Sigmoid colon (tissue), 6 donors: ENCODE measurements at regions not wholly inside any gene's neighbourhood (a gene's known extent, or its start where the extent isn't known, plus 50 kb on each side); places are given as distances from the start of the nearest gene placed in this dataset.

Experiments
- DNase-seq: peaks from one replicate; pipeline ENCODE4 v3.0.0-alpha.2; 2019
- H3K27ac ChIP-seq, 4 donors: fragments of 200-600 bp; sonication (generic); one replicate each; pipeline ENCODE4 v1.5.1; 2016 to 2019; ENCODE audit warnings: mild to moderate bottlenecking in 1 of 4
- H3K27me3 ChIP-seq, 3 donors: fragments of 200-600 bp; sonication (generic); one replicate each; pipeline ENCODE4 v1.5.1; 2019; ENCODE audit warnings: mild to moderate bottlenecking in 1 of 3
- H3K36me3 ChIP-seq, 4 donors: fragments of 200-600 bp; sonication (generic); one replicate each; pipeline ENCODE4 v1.5.1; 2016 to 2019
- H3K4me1 ChIP-seq, 4 donors: fragments of 200-600 bp; sonication (generic); one replicate each; pipeline ENCODE4 v1.5.1; 2017 to 2019
- H3K4me3 ChIP-seq, 4 donors: fragments of 200-600 bp; sonication (generic); one replicate each; pipeline ENCODE4 v1.5.1; 2017 to 2019; ENCODE audit warnings: mild to moderate bottlenecking in 2 of 4, moderate library complexity in 1 of 4
- H3K9me3 ChIP-seq, 4 donors: fragments of 200-600 bp in 3 of 4; sonication (generic) in 3 of 4; one replicate each; pipeline versions ENCODE4 v1.5.1 to v1.6.1; 2013 to 2019
- EP300 ChIP-seq, 4 donors: sonication (generic); formaldehyde crosslinking; IDR thresholded peaks; one replicate each; pipeline ENCODE4 v1.6.1; 2017; ENCODE audit warnings: antibody characterized with exemption in 4 of 4
- POLR2A ChIP-seq, 2 donors: fragments of 450-650 bp; IDR thresholded peaks; one replicate each; pipeline ENCODE4 v1.6.1; 2016; ENCODE audit warnings: antibody characterized with exemption in 2 of 2, mild to moderate bottlenecking in 2 of 2, moderate library complexity in 2 of 2
- POLR2AphosphoS5 ChIP-seq, 4 donors: sonication (generic); formaldehyde crosslinking; IDR thresholded peaks; one replicate each; pipeline ENCODE4 v1.6.1; 2017; ENCODE audit warnings: antibody characterized with exemption in 4 of 4
- WGBS, 2 donors: extraction: QIAGEN DNeasy Blood & Tissue Kit; methylation state at CpG; one replicate each; pipeline ENCODE4 v1.1.7; 2013; 5-methylcytosine and 5-hydroxymethylcytosine counted together
- intact Hi-C: fragments of 100-400 bp; cut with DNase I; formaldehyde crosslinking; loops from one replicate; pipeline ENCODE4 v1.15.1; 2023
- TF ChIP-seq, protein P1 (sequence below), 4 experiments: fragments of 450-650 bp in 3 of 4; fragments of 200-600 bp in 1 of 4; IDR thresholded peaks; one replicate each; pipeline ENCODE4 v1.5.1; 2016 to 2019; ENCODE audit warnings: antibody characterized with exemption in 4 of 4, mild to moderate bottlenecking in 3 of 4, moderate library complexity in 2 of 4
- donor health status: healthy with polysubstance abuse.
- donor health status: healthy.

- Histone ChIP-seq H3K27ac (no peak overlapping the region), H3K9me3 (no peaks in the 10 kb centered on the region), H3K27me3 (no peaks in the 10 kb centered on the region), H3K4me1 (no peaks in the 10 kb centered on the region), H3K4me3 (no peak overlapping the region), H3K36me3 (no peaks in the 10 kb centered on the region)
- 22 to 75% methylated on average over 3 of the region's 3 CpGs for WGBS, 2 donors
- TF ChIP-seq, protein P1, sequence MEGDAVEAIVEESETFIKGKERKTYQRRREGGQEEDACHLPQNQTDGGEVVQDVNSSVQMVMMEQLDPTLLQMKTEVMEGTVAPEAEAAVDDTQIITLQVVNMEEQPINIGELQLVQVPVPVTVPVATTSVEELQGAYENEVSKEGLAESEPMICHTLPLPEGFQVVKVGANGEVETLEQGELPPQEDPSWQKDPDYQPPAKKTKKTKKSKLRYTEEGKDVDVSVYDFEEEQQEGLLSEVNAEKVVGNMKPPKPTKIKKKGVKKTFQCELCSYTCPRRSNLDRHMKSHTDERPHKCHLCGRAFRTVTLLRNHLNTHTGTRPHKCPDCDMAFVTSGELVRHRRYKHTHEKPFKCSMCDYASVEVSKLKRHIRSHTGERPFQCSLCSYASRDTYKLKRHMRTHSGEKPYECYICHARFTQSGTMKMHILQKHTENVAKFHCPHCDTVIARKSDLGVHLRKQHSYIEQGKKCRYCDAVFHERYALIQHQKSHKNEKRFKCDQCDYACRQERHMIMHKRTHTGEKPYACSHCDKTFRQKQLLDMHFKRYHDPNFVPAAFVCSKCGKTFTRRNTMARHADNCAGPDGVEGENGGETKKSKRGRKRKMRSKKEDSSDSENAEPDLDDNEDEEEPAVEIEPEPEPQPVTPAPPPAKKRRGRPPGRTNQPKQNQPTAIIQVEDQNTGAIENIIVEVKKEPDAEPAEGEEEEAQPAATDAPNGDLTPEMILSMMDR (IDR thresholded peaks at IDR 0.05) = no peak
- TF ChIP-seq POLR2A (IDR thresholded peaks at IDR 0.05) (no peak), EP300 (IDR thresholded peaks at IDR 0.05) (no peak), POLR2AphosphoS5 (IDR thresholded peaks at IDR 0.05) (no peak)
- intact Hi-C loops = no loop called here
- no peak for DNase-seq
Observed at GRCh38 chrX:46262304-46262703, 282.9 kb downstream of the ZNF674 start.

GRCh38 chrX:46260499-46260898 lies 284.7 kb downstream of the ZNF674 start:
- Histone ChIP-seq H3K36me3 (no peaks in the 10 kb centered on the region), H3K4me3 (no peak overlapping the region), H3K27ac (no peak overlapping the region), H3K9me3 (no peaks in the 10 kb centered on the region), H3K4me1 (no peaks in the 10 kb centered on the region), H3K27me3 (no peaks in the 10 kb centered on the region)
- intact Hi-C loops = no loop called here
- TF ChIP-seq, protein P1 (IDR thresholded peaks at IDR 0.05) = no peak
- TF ChIP-seq POLR2A (IDR thresholded peaks at IDR 0.05) (no peak), EP300 (IDR thresholded peaks at IDR 0.05) (no peak), POLR2AphosphoS5 (IDR thresholded peaks at IDR 0.05) (no peak)
- DNase-seq = no peak
- 81 to 83% methylated on average over 1 of the region's 1 CpG for whole genome bisulfite sequencing, 2 donors

- Histone ChIP-seq H3K36me3 (no peaks in the 10 kb centered on the region), H3K27ac (no peak overlapping the region), H3K9me3 (no peaks in the 10 kb centered on the region), H3K4me1 (no peaks in the 10 kb centered on the region), H3K4me3 (no peak overlapping the region), H3K27me3 (no peaks in the 10 kb centered on the region)
- WGBS, 2 donors = 97 to 98% methylated on average over 1 of the region's 1 CpG
- TF ChIP-seq, protein P1 (IDR thresholded peaks at IDR 0.05) = no peak
- TF ChIP-seq POLR2AphosphoS5 (IDR thresholded peaks at IDR 0.05) (no peak), POLR2A (IDR thresholded peaks at IDR 0.05) (no peak), EP300 (IDR thresholded peaks at IDR 0.05) (no peak)
- intact Hi-C loops = no loop called here
- DNase-seq = no peak
Observed at GRCh38 chrX:46258356-46258755, 286.9 kb downstream of the ZNF674 start.

GRCh38 chrX:46257451-46257879 lies 287.8 kb downstream of the ZNF674 start:
- no peak for TF ChIP-seq POLR2AphosphoS5 (IDR thresholded peaks at IDR 0.05)
- TF ChIP-seq, protein P1 (IDR thresholded peaks at IDR 0.05) = no peak
- no peak for TF ChIP-seq EP300 (IDR thresholded peaks at IDR 0.05)
- no peak for TF ChIP-seq POLR2A (IDR thresholded peaks at IDR 0.05)
- Histone ChIP-seq H3K27ac (no peak overlapping the region), H3K4me3 (no peak overlapping the region), H3K9me3 (no peaks in the 10 kb centered on the region), H3K27me3 (no peaks in the 10 kb centered on the region), H3K4me1 (no peaks in the 10 kb centered on the region), H3K36me3 (no peaks in the 10 kb centered on the region)
- 68 to 71% methylated on average over 5 of the region's 5 CpGs for WGBS, 2 donors
- intact Hi-C loops = no loop called here
- no peak for DNase-seq

DNA sequence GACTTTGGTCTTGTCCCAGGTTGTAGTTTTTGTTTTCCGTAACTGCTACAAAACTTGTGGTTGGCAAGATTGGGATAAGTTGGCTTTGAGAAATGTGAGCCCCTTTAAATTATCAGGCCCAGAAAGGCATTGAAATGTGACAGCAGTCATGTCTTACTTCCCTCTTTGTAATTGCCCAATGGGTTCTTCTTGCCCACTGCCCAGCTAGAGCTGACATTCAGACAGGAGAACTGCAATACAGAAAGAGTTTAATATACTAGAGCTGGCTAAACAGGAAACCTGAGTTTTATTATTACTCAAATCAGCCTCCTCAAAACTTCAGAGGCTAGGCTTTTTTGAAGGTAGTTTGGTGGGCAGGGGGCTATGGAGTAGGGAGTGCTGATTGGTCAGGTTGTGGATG lies 288.3 kb downstream of the ZNF674 start:
- DNase-seq = no peak
- H3K27ac ChIP-seq = no peak overlapping the region
- H3K9me3 ChIP-seq = no peaks in the 10 kb centered on the region
- H3K36me3 ChIP-seq = no peaks in the 10 kb centered on the region
- intact Hi-C loops = no loop called here
- H3K4me3 ChIP-seq = no peak overlapping the region
- no peaks in the 10 kb centered on the region for H3K27me3 ChIP-seq
- TF ChIP-seq, protein P1 (IDR thresholded peaks at IDR 0.05) = no peak
- TF ChIP-seq POLR2AphosphoS5 (IDR thresholded peaks at IDR 0.05) (no peak), POLR2A (IDR thresholded peaks at IDR 0.05) (no peak), EP300 (IDR thresholded peaks at IDR 0.05) (no peak)
- WGBS, 2 donors = 95 to 97% methylated on average over 1 of the region's 1 CpG
- no peaks in the 10 kb centered on the region for H3K4me1 ChIP-seq
